ENCODE measurements at regions not wholly inside any gene's neighbourhood (a gene's known extent, or its start where the extent isn't known, plus 50 kb on each side); places are given as distances from the start of the nearest gene placed in this dataset.

DNA sequence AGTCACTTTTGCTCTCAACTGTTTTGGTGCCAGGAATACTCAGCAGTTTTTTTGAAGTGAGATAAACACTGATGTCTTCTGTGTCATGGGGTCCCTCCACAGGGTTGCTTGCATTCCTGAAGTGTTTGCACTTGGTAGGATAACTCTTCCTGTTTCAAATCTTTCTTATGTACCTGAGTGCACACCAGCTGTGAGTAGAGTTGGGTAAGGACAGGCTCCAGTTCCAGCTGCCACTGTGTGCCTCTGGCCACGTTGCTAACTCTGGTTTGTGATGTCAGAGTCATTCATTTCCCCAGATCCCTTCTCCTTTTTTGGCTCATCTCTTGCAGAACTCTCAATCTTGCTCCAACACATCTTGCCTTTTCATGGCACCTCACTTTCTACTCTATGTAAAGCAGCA is 356.3 kb upstream of the B3GALT2 start:
- ATAC-seq = no peak
- Mint-ChIP-seq H3K4me3 (no peak overlapping the region), H3K4me1 (peaks cover 32% of the 10 kb centered on the region), H3K27me3 (no peaks in the 10 kb centered on the region), H3K36me3 (no peaks in the 10 kb centered on the region), H3K9me3 (no peaks in the 10 kb centered on the region), H3K27ac (peak overlapping the region; percentile 84)

DNA sequence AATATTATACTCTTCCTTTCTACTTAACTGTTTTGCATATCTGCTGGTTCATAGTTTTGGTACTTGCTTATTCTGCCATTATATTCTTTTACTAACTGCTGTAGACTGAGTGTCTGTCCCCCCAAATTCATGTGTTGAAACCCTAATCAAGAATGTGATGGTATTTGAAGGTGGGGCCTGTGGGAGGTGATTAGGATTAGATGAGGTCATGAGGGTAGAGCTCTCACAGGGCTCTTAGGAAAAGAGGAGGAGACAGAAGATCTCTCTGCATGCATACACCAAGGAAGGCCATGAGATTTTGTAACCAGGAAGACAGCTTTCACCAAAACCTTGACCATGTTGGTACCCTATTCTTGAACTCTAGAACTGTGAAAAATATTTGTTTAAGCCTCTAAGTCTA is 354.1 kb upstream of the B3GALT2 start:
- no peak for ATAC-seq
- Mint-ChIP-seq H3K9me3 (no peaks in the 10 kb centered on the region), H3K4me3 (peak overlapping the region; percentile 81), H3K4me1 (peaks cover 41% of the 10 kb centered on the region), H3K36me3 (no peaks in the 10 kb centered on the region), H3K27ac (peak overlapping the region; percentile 84), H3K27me3 (no peaks in the 10 kb centered on the region)

GRCh38 chr1:193539731-193540459 is 353.5 kb upstream of the B3GALT2 start:
- Mint-ChIP-seq H3K36me3 (no peaks in the 10 kb centered on the region), H3K27ac (peak overlapping the region; percentile 84), H3K9me3 (no peaks in the 10 kb centered on the region), H3K4me3 (peak overlapping the region; percentile 81), H3K4me1 (peaks cover 41% of the 10 kb centered on the region), H3K27me3 (no peaks in the 10 kb centered on the region)
- peak; percentile 70 for ATAC-seq

DNA sequence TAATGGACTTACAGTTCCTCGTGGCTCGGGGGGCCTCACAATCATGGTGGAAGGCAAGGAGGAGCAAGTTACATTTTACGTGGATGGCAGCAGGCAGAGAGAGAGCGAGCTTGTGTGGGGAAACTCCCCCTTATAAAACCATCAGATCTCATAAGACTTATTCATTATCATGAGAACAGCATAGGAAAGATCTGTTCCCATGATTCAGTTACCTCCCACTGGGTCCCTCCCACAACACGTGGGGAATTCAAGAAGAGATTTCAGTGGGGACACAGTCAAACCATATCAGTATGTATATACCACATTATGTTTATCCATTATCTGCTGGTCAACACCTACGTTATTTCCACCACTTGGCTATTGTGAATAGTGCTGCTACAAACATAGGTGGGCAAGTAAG is 352.3 kb upstream of the B3GALT2 start:
- Mint-ChIP-seq H3K27ac (peak overlapping the region; percentile 43), H3K36me3 (no peaks in the 10 kb centered on the region), H3K27me3 (no peaks in the 10 kb centered on the region), H3K4me1 (peaks cover 41% of the 10 kb centered on the region), H3K4me3 (no peak overlapping the region), H3K9me3 (no peaks in the 10 kb centered on the region)
- ATAC-seq = no peak

- peaks cover 39% of the 10 kb centered on the region for H3K4me1 Mint-ChIP-seq
- H3K36me3 Mint-ChIP-seq = no peaks in the 10 kb centered on the region
- no peaks in the 10 kb centered on the region for H3K9me3 Mint-ChIP-seq
- no peak for ATAC-seq
- H3K27me3 Mint-ChIP-seq = no peaks in the 10 kb centered on the region
- H3K4me3 Mint-ChIP-seq = no peak overlapping the region
- H3K27ac Mint-ChIP-seq = no peak overlapping the region
These were observed 351.6 kb upstream of the B3GALT2 start for GRCh38 chr1:193538003-193538354.

- no peak overlapping the region for H3K4me3 Mint-ChIP-seq
- H3K9me3 Mint-ChIP-seq = no peaks in the 10 kb centered on the region
- no peaks in the 10 kb centered on the region for H3K27me3 Mint-ChIP-seq
- peaks cover 34% of the 10 kb centered on the region for H3K4me1 Mint-ChIP-seq
- peak; percentile 95 for ATAC-seq
- H3K27ac Mint-ChIP-seq = no peak overlapping the region
- H3K36me3 Mint-ChIP-seq = no peaks in the 10 kb centered on the region
These were observed 351.0 kb upstream of the B3GALT2 start for GRCh38 chr1:193537266-193538002.

DNA sequence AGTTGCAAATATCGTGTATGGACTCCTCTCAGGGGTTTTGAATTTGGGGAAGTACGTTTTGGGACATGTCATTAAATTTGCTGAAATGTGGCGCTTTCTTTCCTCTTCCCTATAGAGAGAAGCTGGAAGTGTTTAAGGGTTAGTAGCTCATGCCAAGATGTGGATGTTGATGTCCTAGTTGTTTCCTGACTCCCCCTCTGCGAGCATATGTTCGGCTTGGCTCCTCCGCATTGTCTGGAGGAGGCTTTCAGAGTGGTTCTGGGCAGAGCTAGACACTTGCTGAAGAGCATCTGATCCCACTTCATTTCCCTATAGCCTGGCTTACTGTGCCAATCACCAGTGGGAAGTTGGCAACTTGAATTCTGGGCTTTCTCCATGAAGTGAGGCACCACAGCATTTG is 347.4 kb upstream of the B3GALT2 start:
- no peaks in the 10 kb centered on the region for H3K36me3 Mint-ChIP-seq
- peaks cover 16% of the 10 kb centered on the region for H3K4me1 Mint-ChIP-seq
- ATAC-seq = no peak
- no peak overlapping the region for H3K4me3 Mint-ChIP-seq
- H3K27ac Mint-ChIP-seq = no peak overlapping the region
- no peaks in the 10 kb centered on the region for H3K9me3 Mint-ChIP-seq
- no peaks in the 10 kb centered on the region for H3K27me3 Mint-ChIP-seq

- Mint-ChIP-seq H3K9me3 (no peaks in the 10 kb centered on the region), H3K27ac (no peak overlapping the region), H3K27me3 (no peaks in the 10 kb centered on the region), H3K36me3 (no peaks in the 10 kb centered on the region), H3K4me1 (no peaks in the 10 kb centered on the region), H3K4me3 (no peak overlapping the region)
- ATAC-seq = no peak
These were observed 339.7 kb upstream of the B3GALT2 start for GRCh38 chr1:193525917-193526710.

- Mint-ChIP-seq H3K27ac (no peak overlapping the region), H3K27me3 (no peaks in the 10 kb centered on the region), H3K4me3 (no peak overlapping the region), H3K4me1 (no peaks in the 10 kb centered on the region), H3K9me3 (no peaks in the 10 kb centered on the region), H3K36me3 (no peaks in the 10 kb centered on the region)
- ATAC-seq = no peak
These were observed 339.0 kb upstream of the B3GALT2 start for GRCh38 chr1:193525411-193525810.

GRCh38 chr1:193524616-193525015 is 338.2 kb upstream of the B3GALT2 start:
- no peak for ATAC-seq
- no peaks in the 10 kb centered on the region for H3K27me3 Mint-ChIP-seq
- H3K4me1 Mint-ChIP-seq = no peaks in the 10 kb centered on the region
- no peaks in the 10 kb centered on the region for H3K36me3 Mint-ChIP-seq
- no peak overlapping the region for H3K4me3 Mint-ChIP-seq
- H3K9me3 Mint-ChIP-seq = no peaks in the 10 kb centered on the region
- no peak overlapping the region for H3K27ac Mint-ChIP-seq

DNA sequence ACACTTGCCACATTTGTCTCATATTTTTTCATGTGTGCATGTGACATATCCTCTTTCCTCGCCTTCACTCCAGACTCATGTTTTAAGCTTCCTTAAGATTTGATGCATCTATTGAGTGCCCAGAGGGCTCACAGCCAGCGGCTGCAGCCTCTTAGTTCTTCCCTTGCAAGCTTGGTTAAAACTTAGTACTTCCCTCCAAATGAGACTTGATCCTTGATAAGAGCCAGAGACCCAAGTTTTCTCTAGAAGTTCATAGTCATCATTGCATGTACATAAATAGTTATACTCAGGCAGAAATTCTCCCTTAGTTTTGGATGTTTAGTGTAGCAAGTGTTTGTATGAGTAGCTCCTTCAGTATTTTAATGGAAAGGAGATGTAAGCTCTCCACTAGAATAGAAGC is 337.6 kb upstream of the B3GALT2 start:
- no peak for ATAC-seq
- H3K4me3 Mint-ChIP-seq = no peak overlapping the region
- H3K9me3 Mint-ChIP-seq = no peaks in the 10 kb centered on the region
- no peaks in the 10 kb centered on the region for H3K4me1 Mint-ChIP-seq
- no peak overlapping the region for H3K27ac Mint-ChIP-seq
- H3K36me3 Mint-ChIP-seq = no peaks in the 10 kb centered on the region
- H3K27me3 Mint-ChIP-seq = no peaks in the 10 kb centered on the region

- no peak for ATAC-seq
- Mint-ChIP-seq H3K4me1 (no peaks in the 10 kb centered on the region), H3K36me3 (no peaks in the 10 kb centered on the region), H3K27me3 (no peaks in the 10 kb centered on the region), H3K4me3 (no peak overlapping the region), H3K9me3 (no peaks in the 10 kb centered on the region), H3K27ac (no peak overlapping the region)
These were observed 334.1 kb upstream of the B3GALT2 start for GRCh38 chr1:193520472-193520871.

DNA sequence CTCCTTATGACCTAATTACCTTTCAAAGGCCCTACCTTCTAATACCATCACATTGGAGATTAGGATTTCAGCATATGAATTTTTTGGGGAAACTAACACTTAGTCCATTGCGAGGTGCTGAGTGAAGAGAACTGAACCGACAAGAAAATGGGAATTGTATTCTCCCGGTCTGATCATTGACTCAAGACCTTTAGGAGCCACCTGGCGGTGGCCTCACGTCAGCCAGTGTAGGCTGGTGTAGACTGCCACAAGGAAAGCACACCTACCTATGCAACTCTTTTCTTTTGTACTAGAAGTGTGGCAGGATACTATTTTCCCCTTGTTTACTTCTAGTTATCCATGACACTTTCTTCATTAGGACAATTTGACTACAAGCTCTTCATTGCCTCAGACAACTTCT is 333.5 kb upstream of the B3GALT2 start:
- Mint-ChIP-seq H3K9me3 (no peaks in the 10 kb centered on the region), H3K27ac (no peak overlapping the region), H3K4me3 (no peak overlapping the region), H3K4me1 (no peaks in the 10 kb centered on the region), H3K27me3 (no peaks in the 10 kb centered on the region), H3K36me3 (no peaks in the 10 kb centered on the region)
- ATAC-seq = no peak

- Mint-ChIP-seq H3K36me3 (peaks cover 3% of the 10 kb centered on the region), H3K27ac (no peak overlapping the region), H3K4me3 (no peak overlapping the region), H3K4me1 (no peaks in the 10 kb centered on the region), H3K27me3 (no peaks in the 10 kb centered on the region), H3K9me3 (peaks cover 5% of the 10 kb centered on the region)
- no peak for ATAC-seq
These were observed 330.5 kb upstream of the B3GALT2 start for GRCh38 chr1:193516755-193517388.

DNA sequence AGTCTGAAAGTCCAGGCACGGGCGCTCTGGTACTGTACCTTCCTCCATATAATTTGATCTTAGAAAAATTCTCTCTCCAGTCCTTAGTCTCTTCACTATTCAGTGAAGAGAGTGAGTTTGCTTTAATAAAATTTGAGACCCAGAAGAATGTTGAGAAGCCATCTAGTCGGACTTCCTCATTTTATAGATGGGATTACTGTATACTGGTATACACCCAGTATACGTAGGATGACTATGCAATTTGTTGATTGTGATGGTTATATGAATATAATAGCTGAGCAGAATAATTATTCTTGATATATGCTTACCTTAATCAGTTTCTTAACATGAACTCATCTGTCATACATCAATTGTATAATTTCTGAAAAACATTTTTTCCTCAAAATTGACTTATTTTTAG is 328.0 kb upstream of the B3GALT2 start:
- Mint-ChIP-seq H3K9me3 (peaks cover 10% of the 10 kb centered on the region), H3K4me1 (no peaks in the 10 kb centered on the region), H3K27me3 (no peaks in the 10 kb centered on the region), H3K36me3 (peaks cover 7% of the 10 kb centered on the region), H3K4me3 (no peak overlapping the region), H3K27ac (no peak overlapping the region)
- ATAC-seq = no peak

Measured in stimulated activated memory B cell treated with anti-CD40 and anti-IgM and Interleukin-4, amounts not matched to agents 10 μg/mL and 1 μg/mL and 100 μg/mL, for 72 hours (primary cell).